ENCODE measurements at regions not wholly inside any gene's neighbourhood (a gene's known extent, or its start where the extent isn't known, plus 50 kb on each side); places are given as distances from the start of the nearest gene placed in this dataset.

DNA sequence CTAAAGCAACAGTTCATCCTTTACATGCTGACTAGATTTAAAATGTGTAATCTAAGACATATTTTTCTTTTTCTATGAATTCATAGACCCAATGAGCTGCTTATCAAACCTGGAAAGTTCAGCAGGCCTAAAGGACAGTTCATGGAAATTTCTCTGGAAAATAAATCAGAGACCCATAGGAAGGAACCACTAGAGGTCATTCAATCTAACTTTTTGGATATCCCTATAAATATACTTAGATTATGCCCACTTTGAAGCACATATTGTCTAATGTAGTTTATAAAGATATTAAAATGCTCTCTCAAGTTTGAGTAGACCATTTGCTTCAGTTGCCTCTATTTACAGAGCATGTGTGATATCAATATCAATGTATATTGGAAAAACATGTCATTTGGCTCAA is 473.0 kb downstream of the FAT4 start:
- Mint-ChIP-seq H3K27ac (ENCODE audit: unreplicated experiment) (no peak overlapping the region), H3K4me3 (ENCODE audit: unreplicated experiment) (no peak overlapping the region)
- no peak for FAIRE-seq

DNA sequence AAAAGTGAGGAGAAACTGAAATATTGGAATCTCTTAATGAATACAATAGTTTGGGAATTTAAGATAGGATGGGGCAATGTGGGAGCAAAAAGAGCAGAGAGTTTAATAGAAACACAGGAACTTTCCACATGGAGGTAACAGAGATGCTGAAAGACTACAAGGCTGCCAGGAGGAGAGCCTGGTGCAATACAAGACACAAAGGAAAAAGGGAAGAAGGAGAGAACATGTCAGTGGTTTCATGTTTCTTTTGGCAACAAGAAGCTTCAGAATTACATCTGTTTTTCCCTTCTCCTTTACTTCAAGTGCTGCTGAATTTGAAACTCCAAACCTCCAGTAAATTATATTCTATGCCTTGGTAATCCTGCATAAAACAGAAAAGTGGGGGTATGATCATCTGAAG is 474.3 kb downstream of the FAT4 start:
- peak; percentile 2 for DNase-seq (ENCODE audit: low read depth)
- H3K4me3 Mint-ChIP-seq (ENCODE audit: unreplicated experiment) = no peak overlapping the region
- H3K36me3 ChIP-seq (ENCODE audit: insufficient read depth, low read length) = no peaks in the 10 kb centered on the region
- H3K27ac ChIP-seq (ENCODE audit: low read depth, low read length) = no peak overlapping the region
- H2AFZ ChIP-seq (ENCODE audit: low read depth, low read length) = no peak overlapping the region
- no peaks in the 10 kb centered on the region for H3K27me3 Mint-ChIP-seq (ENCODE audit: low read depth, unreplicated experiment)
- no peaks in the 10 kb centered on the region for H3K36me3 Mint-ChIP-seq (ENCODE audit: low read depth, unreplicated experiment)
- H3K27ac Mint-ChIP-seq (ENCODE audit: unreplicated experiment) = no peak overlapping the region
- H4K20me1 ChIP-seq (ENCODE audit: insufficient read depth, low read length) = no peaks in the 10 kb centered on the region
- TF ChIP-seq EZH2 (IDR thresholded peaks at IDR 0.05; ENCODE audit: insufficient read depth, low read length) = no peak
- TF ChIP-seq, protein P1, sequence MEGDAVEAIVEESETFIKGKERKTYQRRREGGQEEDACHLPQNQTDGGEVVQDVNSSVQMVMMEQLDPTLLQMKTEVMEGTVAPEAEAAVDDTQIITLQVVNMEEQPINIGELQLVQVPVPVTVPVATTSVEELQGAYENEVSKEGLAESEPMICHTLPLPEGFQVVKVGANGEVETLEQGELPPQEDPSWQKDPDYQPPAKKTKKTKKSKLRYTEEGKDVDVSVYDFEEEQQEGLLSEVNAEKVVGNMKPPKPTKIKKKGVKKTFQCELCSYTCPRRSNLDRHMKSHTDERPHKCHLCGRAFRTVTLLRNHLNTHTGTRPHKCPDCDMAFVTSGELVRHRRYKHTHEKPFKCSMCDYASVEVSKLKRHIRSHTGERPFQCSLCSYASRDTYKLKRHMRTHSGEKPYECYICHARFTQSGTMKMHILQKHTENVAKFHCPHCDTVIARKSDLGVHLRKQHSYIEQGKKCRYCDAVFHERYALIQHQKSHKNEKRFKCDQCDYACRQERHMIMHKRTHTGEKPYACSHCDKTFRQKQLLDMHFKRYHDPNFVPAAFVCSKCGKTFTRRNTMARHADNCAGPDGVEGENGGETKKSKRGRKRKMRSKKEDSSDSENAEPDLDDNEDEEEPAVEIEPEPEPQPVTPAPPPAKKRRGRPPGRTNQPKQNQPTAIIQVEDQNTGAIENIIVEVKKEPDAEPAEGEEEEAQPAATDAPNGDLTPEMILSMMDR (IDR thresholded peaks at IDR 0.05; ENCODE audit: insufficient read depth, low read depth, low read length) = no peak
- no peaks in the 10 kb centered on the region for H3K9me3 Mint-ChIP-seq (ENCODE audit: unreplicated experiment)
- no peak overlapping the region for H3K9ac ChIP-seq (ENCODE audit: low read length)
- no peaks in the 10 kb centered on the region for H3K9me3 ChIP-seq (ENCODE audit: insufficient read depth, low read depth, low read length)
- no peaks in the 10 kb centered on the region for H3K79me2 ChIP-seq (ENCODE audit: insufficient read depth, low read length)
- H3K4me1 ChIP-seq (ENCODE audit: insufficient read depth, low read length) = no peaks in the 10 kb centered on the region
- no peaks in the 10 kb centered on the region for H3K27me3 ChIP-seq (ENCODE audit: insufficient read depth, low read length)
- H3K4me2 ChIP-seq (ENCODE audit: low read length) = no peak overlapping the region
- no peak overlapping the region for H3K4me3 ChIP-seq (ENCODE audit: insufficient read depth, low read depth, low read length)
- H3K4me1 Mint-ChIP-seq (ENCODE audit: low read depth, unreplicated experiment) = no peaks in the 10 kb centered on the region
- no peak for FAIRE-seq

More for the DNA sequence above, 473.0 kb downstream of the FAT4 start:
- Histone ChIP-seq H3K79me2 (ENCODE audit: insufficient read depth, low read length) (no peaks in the 10 kb centered on the region), H3K9ac (ENCODE audit: low read length) (no peak overlapping the region), H3K9me3 (ENCODE audit: insufficient read depth, low read depth, low read length) (no peaks in the 10 kb centered on the region), H4K20me1 (ENCODE audit: insufficient read depth, low read length) (no peaks in the 10 kb centered on the region), H3K27ac (ENCODE audit: low read depth, low read length) (no peak overlapping the region), H3K36me3 (ENCODE audit: insufficient read depth, low read length) (no peaks in the 10 kb centered on the region), H3K27me3 (ENCODE audit: insufficient read depth, low read length) (no peaks in the 10 kb centered on the region), H3K4me2 (ENCODE audit: low read length) (no peak overlapping the region), H3K4me3 (ENCODE audit: insufficient read depth, low read depth, low read length) (no peak overlapping the region), H2AFZ (ENCODE audit: low read depth, low read length) (no peak overlapping the region), H3K4me1 (ENCODE audit: insufficient read depth, low read length) (no peaks in the 10 kb centered on the region)
- H3K36me3 Mint-ChIP-seq (ENCODE audit: low read depth, unreplicated experiment) = no peaks in the 10 kb centered on the region
- no peak for DNase-seq (ENCODE audit: low read depth)
- H3K4me1 Mint-ChIP-seq (ENCODE audit: low read depth, unreplicated experiment) = no peaks in the 10 kb centered on the region
- TF ChIP-seq, protein P1 (IDR thresholded peaks at IDR 0.05; ENCODE audit: insufficient read depth, low read depth, low read length) = no peak
- no peak for TF ChIP-seq EZH2 (IDR thresholded peaks at IDR 0.05; ENCODE audit: insufficient read depth, low read length)
- no peaks in the 10 kb centered on the region for H3K9me3 Mint-ChIP-seq (ENCODE audit: unreplicated experiment)
- no peaks in the 10 kb centered on the region for H3K27me3 Mint-ChIP-seq (ENCODE audit: low read depth, unreplicated experiment)

DNA sequence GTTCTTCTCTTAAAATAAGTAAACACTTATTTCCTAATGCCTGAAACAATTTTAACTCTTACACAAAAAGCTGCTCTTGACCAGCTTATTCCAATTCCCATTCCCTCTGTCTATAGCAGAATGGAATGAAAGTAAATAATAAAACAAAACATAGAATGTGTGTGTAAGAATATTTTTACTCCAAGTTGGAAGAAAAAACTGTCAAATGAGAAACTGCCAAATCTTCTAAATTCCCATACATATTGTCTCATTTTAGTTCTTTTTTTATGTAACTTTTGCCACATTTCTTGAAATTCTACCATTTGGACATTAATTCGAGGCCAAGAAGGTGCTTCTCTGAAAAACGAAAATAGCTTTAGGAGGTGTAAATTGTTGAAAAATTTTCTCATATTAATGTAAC is 477.1 kb downstream of the FAT4 start:
- no peaks in the 10 kb centered on the region for H3K27me3 Mint-ChIP-seq (ENCODE audit: low read depth, unreplicated experiment)
- no peak overlapping the region for H3K27ac Mint-ChIP-seq (ENCODE audit: unreplicated experiment)
- no peaks in the 10 kb centered on the region for H3K9me3 Mint-ChIP-seq (ENCODE audit: unreplicated experiment)

More for the DNA sequence above, 477.1 kb downstream of the FAT4 start:
- FAIRE-seq (no peak), DNase-seq (ENCODE audit: low read depth) (no peak)
- Histone ChIP-seq H2AFZ (ENCODE audit: low read depth, low read length) (no peak overlapping the region), H3K27ac (ENCODE audit: low read depth, low read length) (no peak overlapping the region), H3K4me1 (ENCODE audit: insufficient read depth, low read length) (no peaks in the 10 kb centered on the region), H4K20me1 (ENCODE audit: insufficient read depth, low read length) (no peaks in the 10 kb centered on the region), H3K36me3 (ENCODE audit: insufficient read depth, low read length) (no peaks in the 10 kb centered on the region), H3K79me2 (ENCODE audit: insufficient read depth, low read length) (no peaks in the 10 kb centered on the region), H3K9me3 (ENCODE audit: insufficient read depth, low read depth, low read length) (no peaks in the 10 kb centered on the region), H3K4me2 (ENCODE audit: low read length) (no peak overlapping the region), H3K27me3 (ENCODE audit: insufficient read depth, low read length) (no peaks in the 10 kb centered on the region), H3K4me3 (ENCODE audit: insufficient read depth, low read depth, low read length) (no peak overlapping the region), H3K9ac (ENCODE audit: low read length) (no peak overlapping the region)
- TF ChIP-seq EZH2 (IDR thresholded peaks at IDR 0.05; ENCODE audit: insufficient read depth, low read length) = no peak
- no peaks in the 10 kb centered on the region for H3K36me3 Mint-ChIP-seq (ENCODE audit: low read depth, unreplicated experiment)
- no peaks in the 10 kb centered on the region for H3K4me1 Mint-ChIP-seq (ENCODE audit: low read depth, unreplicated experiment)
- H3K4me3 Mint-ChIP-seq (ENCODE audit: unreplicated experiment) = no peak overlapping the region
